OCI-LY7 (cell line): ENCODE measurements at regions not wholly inside any gene's neighbourhood (a gene's known extent, or its start where the extent isn't known, plus 50 kb on each side); places are given as distances from the start of the nearest gene placed in this dataset.
A peak's percentile ranks its signal among the peaks of the same experiment; 100 is the strongest.

ENCODE experiments used
- BruUV-seq: library from RNA; stranded (reverse); fragments of 400-500 nt; replicated peaks from 2 replicates; lab custom pipeline; 2021; lab: Mats Ljungman, UMichigan
- CTCF ChIA-PET: fragments of 300-600 bp; sonication (Branson Sonifier 250); formaldehyde crosslinking; loops from one replicate; lab custom pipeline; 2022; ENCODE audit warnings: antibody characterized with exemption; ENCODE audit not compliant: unreplicated experiment; lab: Charles Lee
- POLR2A ChIA-PET: fragments of 300-600 bp; sonication (Branson Sonifier 250); formaldehyde crosslinking; loops from one replicate; lab custom pipeline; 2022; ENCODE audit warnings: antibody characterized with exemption; lab: Charles Lee
- DNase-seq: peaks from one replicate; pipeline ENCODE4 v3.0.0-alpha.2; 2015; ENCODE audit warnings: low spot score
- H2AFZ ChIP-seq: fragments of 200-600 bp; sonication (generic), shearing (Covaris generic); 2 replicates; pipeline ENCODE4 v1.6.1; 2014; ENCODE audit warnings: mild to moderate bottlenecking, antibody characterized with exemption, low read length, moderate library complexity
- H3K27ac ChIP-seq: fragments of 200-600 bp; sonication (generic); 2 replicates; pipeline ENCODE4 v1.5.1; 2014; ENCODE audit warnings: mixed run types, low read depth, mild to moderate bottlenecking, moderate library complexity, low read length, inconsistent platforms; ENCODE audit not compliant: poor library complexity, severe bottlenecking
- H3K36me3 ChIP-seq: fragments of 200-600 bp; sonication (generic); 2 replicates; pipeline ENCODE4 v1.6.1; 2014; ENCODE audit warnings: mild to moderate bottlenecking, antibody characterized with exemption, low read length, moderate library complexity, mixed read lengths; ENCODE audit not compliant: insufficient read depth
- H3K4me1 ChIP-seq: fragments of 200-600 bp; sonication (generic); 2 replicates; pipeline ENCODE4 v1.5.1; 2014; ENCODE audit warnings: mild to moderate bottlenecking, low read length; ENCODE audit not compliant: insufficient read depth, poor library complexity, severe bottlenecking
- H3K4me2 ChIP-seq: fragments of 200-600 bp; sonication (generic); 2 replicates; pipeline ENCODE4 v1.6.1; 2014; ENCODE audit warnings: mild to moderate bottlenecking, low read length
- H3K4me3 ChIP-seq: fragments of 200-600 bp; sonication (generic); 2 replicates; pipeline ENCODE4 v1.5.1; 2014; ENCODE audit warnings: mild to moderate bottlenecking, low read depth, low read length; ENCODE audit not compliant: poor library complexity, severe bottlenecking
- H3K79me2 ChIP-seq: fragments of 200-600 bp; sonication (generic); 2 replicates; pipeline ENCODE4 v1.6.1; 2016; ENCODE audit warnings: low read depth, mild to moderate bottlenecking, low read length, moderate library complexity, mixed read lengths; ENCODE audit not compliant: insufficient read depth
- H3K9me2 ChIP-seq: fragments of 200-600 bp; sonication (generic); 2 replicates; pipeline ENCODE4 v1.6.1; 2016; ENCODE audit warnings: mild to moderate bottlenecking, low read length, mixed read lengths; ENCODE audit not compliant: insufficient read depth
- H3K9me3 ChIP-seq: fragments of 200-600 bp; sonication (generic); 2 replicates; pipeline ENCODE4 v1.6.1; 2014; ENCODE audit warnings: mild to moderate bottlenecking, mixed run types, low read length, mixed read lengths
- H4K20me1 ChIP-seq: fragments of 200-600 bp; sonication (generic); 2 replicates; pipeline ENCODE4 v1.6.1; 2014; ENCODE audit warnings: mild to moderate bottlenecking, antibody characterized with exemption, low read length, moderate library complexity, mixed read lengths; ENCODE audit not compliant: insufficient read depth
- EZH2phosphoT487 ChIP-seq: fragments of 200-600 bp; sonication (generic); IDR thresholded peaks from 2 replicates; pipeline ENCODE4 v1.6.1; 2018; ENCODE audit warnings: low read depth, borderline replicate concordance, mild to moderate bottlenecking, mixed run types, antibody characterized with exemption, low read length, moderate library complexity, mixed read lengths
- intact Hi-C: fragments of 100-400 bp; cut with micrococcal nuclease; formaldehyde crosslinking; loops from one replicate; pipeline ENCODE4 v1.10.0; 2022; ENCODE audit not compliant: unreplicated experiment
- TF ChIP-seq, protein P1 (sequence below): fragments of 200-600 bp; sonication (generic); conservative IDR thresholded peaks from 2 replicates; pipeline ENCODE4 v1.5.1; 2014; ENCODE audit warnings: mild to moderate bottlenecking, antibody characterized with exemption, low read length, moderate library complexity, mixed read lengths

- H2AFZ ChIP-seq: 0 out of 2 replicates have a peak overlapping the region, but pooled peaks have one; percentile 34
Observed at GRCh38 chr13:24074678-24075077, 85.8 kb upstream of the SPATA13 start.

DNA sequence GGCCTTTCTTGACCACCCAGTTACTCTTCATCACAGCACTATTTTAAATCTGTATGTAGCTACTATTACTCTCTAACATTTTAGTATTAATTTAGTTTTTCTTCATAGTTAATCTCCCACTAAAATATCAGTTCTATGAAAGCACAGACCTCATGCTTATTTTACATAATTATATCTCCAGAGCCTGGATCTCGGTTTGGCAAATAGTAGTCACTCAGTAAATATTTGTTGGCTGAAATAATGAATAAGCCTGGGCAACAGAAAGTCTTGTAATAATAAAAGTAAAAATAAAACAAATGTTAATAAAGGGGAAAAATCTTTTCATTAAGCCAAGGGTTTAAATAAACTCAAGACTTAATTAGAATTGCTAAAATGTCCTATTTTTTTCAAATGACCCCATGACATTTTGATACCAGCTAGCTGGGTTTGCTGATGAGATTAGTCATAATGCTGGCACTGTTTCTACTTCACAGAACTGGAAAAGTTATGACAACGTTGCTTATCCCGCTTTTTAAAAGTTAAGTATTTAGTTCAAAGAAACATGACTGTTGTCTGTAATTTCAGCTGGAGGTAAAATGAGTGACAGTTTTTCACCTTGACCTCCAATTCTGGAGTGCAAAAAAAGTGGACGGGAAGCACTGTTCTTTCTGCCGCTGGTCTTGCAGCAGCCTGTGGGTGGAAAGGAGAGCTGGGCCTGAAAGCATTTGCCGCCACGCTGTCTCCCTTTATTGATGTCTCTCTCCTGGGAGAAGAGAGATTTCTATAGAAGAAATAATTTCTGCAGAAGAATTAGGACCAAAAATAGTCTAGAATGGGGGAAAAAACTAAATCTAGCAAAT, 85.2 kb upstream of the SPATA13 start:
- ChIA-PET POLR2A (interaction anchor here (1.1 kb wide), 1 partner anchor 21 kb away, joined by 4 read pairs; no protein-coding TSS in a partner anchor), CTCF (no interaction called here)
- no peak for DNase-seq
- no peaks in the 10 kb centered on the region for H3K4me1 ChIP-seq
- H3K36me3 ChIP-seq: no peaks in the 10 kb centered on the region
- H3K9me3 ChIP-seq: no peaks in the 10 kb centered on the region
- no peak overlapping the region for H3K4me2 ChIP-seq
- no peak for TF ChIP-seq EZH2phosphoT487
- TF ChIP-seq, protein P1, sequence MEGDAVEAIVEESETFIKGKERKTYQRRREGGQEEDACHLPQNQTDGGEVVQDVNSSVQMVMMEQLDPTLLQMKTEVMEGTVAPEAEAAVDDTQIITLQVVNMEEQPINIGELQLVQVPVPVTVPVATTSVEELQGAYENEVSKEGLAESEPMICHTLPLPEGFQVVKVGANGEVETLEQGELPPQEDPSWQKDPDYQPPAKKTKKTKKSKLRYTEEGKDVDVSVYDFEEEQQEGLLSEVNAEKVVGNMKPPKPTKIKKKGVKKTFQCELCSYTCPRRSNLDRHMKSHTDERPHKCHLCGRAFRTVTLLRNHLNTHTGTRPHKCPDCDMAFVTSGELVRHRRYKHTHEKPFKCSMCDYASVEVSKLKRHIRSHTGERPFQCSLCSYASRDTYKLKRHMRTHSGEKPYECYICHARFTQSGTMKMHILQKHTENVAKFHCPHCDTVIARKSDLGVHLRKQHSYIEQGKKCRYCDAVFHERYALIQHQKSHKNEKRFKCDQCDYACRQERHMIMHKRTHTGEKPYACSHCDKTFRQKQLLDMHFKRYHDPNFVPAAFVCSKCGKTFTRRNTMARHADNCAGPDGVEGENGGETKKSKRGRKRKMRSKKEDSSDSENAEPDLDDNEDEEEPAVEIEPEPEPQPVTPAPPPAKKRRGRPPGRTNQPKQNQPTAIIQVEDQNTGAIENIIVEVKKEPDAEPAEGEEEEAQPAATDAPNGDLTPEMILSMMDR: no peak
- H3K79me2 ChIP-seq: no peaks in the 10 kb centered on the region
- no peaks in the 10 kb centered on the region for H3K9me2 ChIP-seq
- H4K20me1 ChIP-seq: no peaks in the 10 kb centered on the region
- no peak overlapping the region for H3K27ac ChIP-seq
- 0 out of 2 replicates have a peak overlapping the region, but pooled peaks have one; percentile 34 for H2AFZ ChIP-seq
- no peak overlapping the region for H3K4me3 ChIP-seq
- no TSS peak for BruUV-seq
- intact Hi-C loops: no loop called here

More at GRCh38 chr13:24074678-24075077, 85.8 kb upstream of the SPATA13 start:
- intact Hi-C loops: no loop called here
- POLR2A ChIA-PET: no interaction called here
- no peaks in the 10 kb centered on the region for H3K79me2 ChIP-seq
- H3K4me3 ChIP-seq: no peak overlapping the region
- H4K20me1 ChIP-seq: no peaks in the 10 kb centered on the region
- H3K4me1 ChIP-seq: no peaks in the 10 kb centered on the region
- no TSS peak for BruUV-seq
- no peak overlapping the region for H3K27ac ChIP-seq
- CTCF ChIA-PET: no interaction called here
- no peaks in the 10 kb centered on the region for H3K9me3 ChIP-seq
- H3K36me3 ChIP-seq: no peaks in the 10 kb centered on the region
- no peak for TF ChIP-seq EZH2phosphoT487
- TF ChIP-seq, protein P1: no peak
- no peaks in the 10 kb centered on the region for H3K9me2 ChIP-seq
- DNase-seq: no peak
- H3K4me2 ChIP-seq: no peak overlapping the region

- POLR2A ChIA-PET: interaction anchor here (1.1 kb wide), 1 partner anchor 22 kb away, joined by 4 read pairs; no protein-coding TSS in a partner anchor
- Histone ChIP-seq H3K4me2 (no peak overlapping the region), H3K9me3 (no peaks in the 10 kb centered on the region), H3K27ac (no peak overlapping the region), H3K4me3 (no peak overlapping the region), H2AFZ (no peak overlapping the region), H3K36me3 (no peaks in the 10 kb centered on the region), H3K4me1 (no peaks in the 10 kb centered on the region), H3K79me2 (no peaks in the 10 kb centered on the region), H4K20me1 (no peaks in the 10 kb centered on the region), H3K9me2 (no peaks in the 10 kb centered on the region)
- DNase-seq: no peak
- CTCF ChIA-PET: no interaction called here
- intact Hi-C loops: no loop called here
- TF ChIP-seq, protein P1: no peak
- no peak for TF ChIP-seq EZH2phosphoT487
- BruUV-seq: no TSS peak
Observed at GRCh38 chr13:24076109-24076508, 84.4 kb upstream of the SPATA13 start.
